GM12873 (cell line): ENCODE measurements at regions not wholly inside any gene's neighbourhood (a gene's known extent, or its start where the extent isn't known, plus 50 kb on each side); places are given as distances from the start of the nearest gene placed in this dataset.
A peak's percentile ranks its signal among the peaks of the same experiment; 100 is the strongest.

ENCODE experiments used
- TF ChIP-seq, protein P1 (sequence below): IDR thresholded peaks from 2 replicates; pipeline ENCODE4 v1.5.1; 2012; ENCODE audit warnings: low read depth, mild to moderate bottlenecking, moderate library complexity, low read length, control low read depth; ENCODE audit not compliant: insufficient read depth; ENCODE audit errors: missing control alignments

DNA sequence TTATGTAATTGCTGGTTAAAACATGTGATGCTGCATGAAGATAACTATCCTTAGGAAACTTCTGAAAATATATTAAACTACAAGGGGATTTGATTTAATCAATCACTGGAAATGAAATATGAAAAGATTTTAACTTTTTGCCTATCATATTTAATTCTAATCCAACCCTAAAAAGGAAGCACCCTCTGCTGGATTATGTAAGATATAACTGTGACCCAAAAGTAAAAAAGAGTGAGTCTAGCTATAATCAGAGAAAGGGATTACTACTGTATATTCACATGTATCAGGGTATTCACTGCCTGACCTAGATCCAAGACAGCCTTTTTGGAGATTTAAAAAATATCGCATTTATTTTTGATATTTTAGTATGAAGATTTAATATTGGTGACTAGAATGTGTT lies 295.5 kb downstream of the MDFIC start:
- TF ChIP-seq, protein P1, sequence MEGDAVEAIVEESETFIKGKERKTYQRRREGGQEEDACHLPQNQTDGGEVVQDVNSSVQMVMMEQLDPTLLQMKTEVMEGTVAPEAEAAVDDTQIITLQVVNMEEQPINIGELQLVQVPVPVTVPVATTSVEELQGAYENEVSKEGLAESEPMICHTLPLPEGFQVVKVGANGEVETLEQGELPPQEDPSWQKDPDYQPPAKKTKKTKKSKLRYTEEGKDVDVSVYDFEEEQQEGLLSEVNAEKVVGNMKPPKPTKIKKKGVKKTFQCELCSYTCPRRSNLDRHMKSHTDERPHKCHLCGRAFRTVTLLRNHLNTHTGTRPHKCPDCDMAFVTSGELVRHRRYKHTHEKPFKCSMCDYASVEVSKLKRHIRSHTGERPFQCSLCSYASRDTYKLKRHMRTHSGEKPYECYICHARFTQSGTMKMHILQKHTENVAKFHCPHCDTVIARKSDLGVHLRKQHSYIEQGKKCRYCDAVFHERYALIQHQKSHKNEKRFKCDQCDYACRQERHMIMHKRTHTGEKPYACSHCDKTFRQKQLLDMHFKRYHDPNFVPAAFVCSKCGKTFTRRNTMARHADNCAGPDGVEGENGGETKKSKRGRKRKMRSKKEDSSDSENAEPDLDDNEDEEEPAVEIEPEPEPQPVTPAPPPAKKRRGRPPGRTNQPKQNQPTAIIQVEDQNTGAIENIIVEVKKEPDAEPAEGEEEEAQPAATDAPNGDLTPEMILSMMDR: peak; percentile 10

- TF ChIP-seq, protein P1: no peak
Measured at GRCh38 chr7:115216652-115217051, 294.8 kb downstream of the MDFIC start.

- TF ChIP-seq, protein P1: no peak
Measured at GRCh38 chr7:115211171-115211570, 289.3 kb downstream of the MDFIC start.

DNA sequence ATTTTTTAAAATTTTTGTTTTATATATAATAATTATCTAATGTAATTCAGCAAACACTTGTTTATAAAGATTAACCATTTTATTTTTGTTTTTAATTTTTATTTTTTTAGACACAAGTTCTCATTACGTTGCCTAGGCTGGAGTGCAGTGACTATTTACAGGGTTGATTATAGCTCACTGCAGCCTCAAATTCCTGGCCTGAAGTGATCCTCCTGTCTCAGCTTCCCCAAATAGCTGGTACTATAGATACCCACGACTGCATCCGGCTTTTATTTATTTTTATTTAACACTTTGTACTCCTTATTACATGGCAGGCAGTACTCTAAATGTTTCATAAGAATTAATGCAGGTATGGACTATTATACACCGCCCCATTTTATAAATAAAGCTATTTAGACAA lies 288.7 kb downstream of the MDFIC start:
- TF ChIP-seq, protein P1: no peak

- TF ChIP-seq, protein P1: no peak
Measured at GRCh38 chr7:115208710-115209560, 287.0 kb downstream of the MDFIC start.

- TF ChIP-seq, protein P1: no peak
Measured at GRCh38 chr7:115198143-115198542, 276.2 kb downstream of the MDFIC start.

DNA sequence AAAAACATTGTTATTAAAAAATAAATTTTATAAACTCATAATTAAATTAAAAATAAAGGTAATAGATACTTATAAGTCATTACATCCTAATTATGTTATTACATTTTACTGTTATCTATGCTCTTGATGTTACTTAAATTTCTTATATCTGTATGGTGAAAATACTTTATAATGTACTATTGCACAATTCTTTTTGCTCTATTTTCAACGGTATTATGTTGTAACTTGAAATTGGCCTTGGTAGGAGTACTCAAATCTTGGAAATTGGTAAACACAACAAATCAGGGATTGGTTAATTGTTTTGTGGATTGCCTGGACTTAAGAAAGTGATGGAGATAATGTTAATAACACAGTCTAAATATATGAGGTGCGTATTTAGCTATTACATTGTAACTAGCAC lies 273.3 kb downstream of the MDFIC start:
- TF ChIP-seq, protein P1: no peak
